ENCODE measurements at regions not wholly inside any gene's neighbourhood (a gene's known extent, or its start where the extent isn't known, plus 50 kb on each side); places are given as distances from the start of the nearest gene placed in this dataset.

DNA sequence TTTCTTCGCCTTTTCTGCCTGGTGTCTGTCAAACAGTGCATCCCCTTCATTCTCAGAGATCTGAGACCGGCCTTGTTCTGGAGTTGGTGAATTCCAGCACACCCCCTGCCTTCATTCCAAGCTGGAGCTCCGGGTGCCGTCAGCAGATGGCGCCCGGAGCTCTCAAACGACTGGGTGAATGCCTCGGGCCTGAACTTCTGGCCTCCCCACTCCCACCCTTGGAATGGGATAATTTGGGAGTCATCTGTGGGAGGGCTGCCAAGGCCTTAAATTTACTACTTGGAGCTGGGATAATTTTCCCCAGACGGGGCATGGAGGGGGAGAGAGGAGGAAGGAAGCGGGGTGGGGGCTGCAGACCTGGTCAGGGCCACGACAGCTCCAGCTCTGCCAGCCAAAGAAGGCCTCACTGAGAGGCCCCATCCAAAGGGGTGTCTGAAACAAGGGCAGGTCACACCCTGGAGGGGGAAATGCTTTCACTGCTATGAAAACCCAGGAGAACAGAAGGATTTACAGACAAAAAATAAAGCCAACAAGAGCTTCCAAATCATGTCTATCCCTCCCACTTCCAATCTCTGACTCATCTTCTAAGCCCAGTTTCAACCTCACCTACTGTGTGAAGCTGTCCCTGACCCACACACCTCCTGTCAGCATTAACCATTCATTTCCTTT is 187.9 kb downstream of the OPA1 start:
- peak; percentile 93 for DNase-seq

DNA sequence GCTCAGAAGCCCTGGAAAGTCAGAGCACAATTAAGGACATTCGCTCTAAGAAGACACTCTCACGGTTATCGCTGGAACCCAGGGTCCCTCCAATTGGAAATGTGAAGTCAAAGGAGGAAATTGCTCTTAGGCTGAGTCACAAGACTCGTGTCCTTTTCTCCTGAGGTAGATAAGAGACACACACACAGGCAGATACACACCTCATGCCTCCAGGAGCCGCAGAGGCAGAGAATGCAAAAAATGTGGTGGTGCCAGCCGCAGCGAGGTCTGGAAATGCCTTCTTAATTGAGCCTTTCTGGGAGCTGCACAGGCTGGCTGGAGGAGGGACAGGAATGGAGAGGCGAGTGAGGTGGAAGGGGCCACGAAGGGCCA is 189.3 kb downstream of the OPA1 start:
- DNase-seq, result no peak

- no peak for DNase-seq
Observed at GRCh38 chr3:193782747-193783146, 189.7 kb downstream of the OPA1 start.

- DNase-seq, result peak; percentile 37
Observed at GRCh38 chr3:193783166-193783896, 190.3 kb downstream of the OPA1 start.

- DNase-seq, result no peak
Observed at GRCh38 chr3:193784822-193785221, 191.8 kb downstream of the OPA1 start.

DNA sequence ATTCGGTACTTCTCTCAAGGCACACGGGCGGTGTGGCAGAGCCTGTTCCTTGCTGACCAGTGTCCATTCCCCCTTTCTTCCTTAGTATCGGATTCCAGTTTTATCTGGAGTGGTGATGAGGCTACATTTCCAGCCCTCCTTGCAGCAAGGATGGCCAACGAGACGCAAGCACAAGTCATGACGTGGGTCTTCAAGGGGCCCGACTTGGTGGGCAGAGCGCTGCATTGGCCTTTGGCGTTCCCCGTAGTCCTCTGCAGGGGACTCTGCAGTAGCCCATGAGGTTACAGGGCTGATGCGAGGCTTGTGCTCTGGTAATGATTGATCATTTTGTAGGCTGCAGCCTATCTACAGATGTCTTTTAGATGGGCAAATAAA is 194.5 kb downstream of the OPA1 start:
- no peak for DNase-seq

DNA sequence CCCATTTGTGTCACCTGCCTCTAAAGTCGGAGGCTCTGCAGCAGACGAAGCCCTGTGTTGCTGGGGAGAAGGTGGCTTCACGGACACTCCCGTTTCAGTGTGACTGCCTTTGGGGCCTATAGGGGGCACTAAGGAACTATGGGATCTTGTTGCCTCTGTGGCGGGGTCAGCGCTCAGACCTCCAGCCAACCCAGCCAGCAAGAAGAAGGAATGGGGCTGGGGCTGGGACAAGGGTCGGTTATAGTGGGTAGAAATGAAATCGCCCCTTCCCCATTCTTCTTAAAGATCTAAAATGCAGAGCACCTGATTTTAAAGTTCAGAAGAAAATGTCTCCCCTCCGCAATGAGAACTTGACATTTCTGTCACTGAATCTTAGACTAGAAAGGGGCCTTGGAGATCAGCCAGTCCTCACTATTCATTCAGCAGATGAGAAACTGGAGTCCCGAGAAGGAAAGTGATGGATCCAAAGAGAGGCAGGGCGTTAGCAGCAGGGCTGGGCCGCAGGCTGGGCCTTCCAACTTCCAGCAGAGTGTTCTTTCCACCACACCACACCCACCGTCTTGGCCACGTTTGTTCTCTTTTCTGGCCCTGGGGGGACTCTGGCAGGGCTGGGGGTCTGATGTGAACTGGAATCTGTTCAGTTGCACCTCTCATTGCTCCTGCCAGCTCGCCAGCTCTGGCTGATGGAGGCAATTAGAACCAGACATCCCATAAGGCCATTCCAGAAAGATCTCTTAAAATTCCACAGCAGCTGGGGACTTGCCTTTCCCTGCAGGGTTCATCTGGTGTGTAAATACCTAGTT is 195.4 kb downstream of the OPA1 start:
- peak; percentile 69 for DNase-seq

DNA sequence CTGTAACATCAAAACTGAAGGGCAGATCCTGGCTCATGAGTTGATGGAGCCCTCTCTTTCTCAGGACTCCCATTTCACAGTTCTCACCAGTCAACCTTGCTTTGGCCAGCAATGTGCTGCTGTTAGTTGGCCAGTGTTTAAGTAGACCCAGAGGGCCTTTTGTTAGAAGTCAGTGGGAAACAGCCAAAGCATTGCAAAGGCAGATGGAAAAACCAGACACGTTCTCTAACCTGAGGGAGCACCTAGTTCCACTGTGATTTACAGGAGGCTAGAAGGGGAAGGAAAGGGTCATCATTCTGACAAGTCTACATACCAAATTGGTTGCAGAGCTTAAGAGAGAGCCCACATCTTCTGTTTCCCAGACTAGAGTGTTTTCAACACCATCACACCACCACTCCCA is 196.4 kb downstream of the OPA1 start:
- DNase-seq, result no peak

DNA sequence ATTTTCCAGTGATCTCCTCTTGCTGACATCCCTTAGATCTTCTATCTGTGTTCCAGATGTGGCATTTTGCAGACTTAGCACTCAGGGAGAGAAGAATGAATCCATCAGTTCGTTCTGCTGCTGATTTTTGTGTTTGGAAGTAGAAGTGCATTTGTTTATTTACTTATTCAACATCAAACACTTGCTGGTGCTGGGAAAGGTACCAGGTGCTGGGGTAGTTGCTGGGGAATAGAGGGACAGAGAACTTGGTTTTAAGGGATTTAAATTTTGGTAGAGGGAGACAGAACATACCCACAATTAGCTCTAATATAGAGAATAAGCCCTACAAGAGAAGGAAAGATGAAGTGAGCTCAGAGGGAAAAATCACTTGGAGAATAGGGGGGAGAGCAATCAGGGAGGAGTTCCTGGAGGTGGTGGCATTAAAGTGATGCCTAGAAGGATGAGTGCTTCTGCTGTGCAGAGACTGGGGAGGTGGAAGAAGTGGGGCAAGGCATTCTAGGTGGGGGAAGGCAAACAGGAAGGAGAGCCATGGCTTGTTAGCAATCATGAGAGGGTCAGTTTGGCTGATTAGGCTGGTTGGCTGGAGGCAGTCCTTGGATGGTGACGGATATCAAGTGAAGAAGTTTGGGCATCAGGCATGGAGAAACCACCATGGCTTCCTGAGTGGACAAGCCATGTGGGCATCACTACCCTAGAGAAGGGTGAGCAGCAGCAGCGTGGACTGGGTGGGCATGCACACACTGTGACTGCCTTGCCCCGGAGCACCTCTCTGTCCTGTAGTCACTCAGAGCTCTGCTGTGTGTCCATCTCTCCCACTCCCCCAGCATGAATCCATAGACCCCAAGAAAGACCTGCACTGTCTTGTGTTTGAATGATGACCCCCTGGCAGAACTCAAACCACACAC is 197.3 kb downstream of the OPA1 start:
- no peak for DNase-seq

- no peak for DNase-seq
Observed at GRCh38 chr3:193791041-193792032, 198.3 kb downstream of the OPA1 start.

GRCh38 chr3:193793123-193793522 is 200.1 kb downstream of the OPA1 start:
- no peak for DNase-seq

DNA sequence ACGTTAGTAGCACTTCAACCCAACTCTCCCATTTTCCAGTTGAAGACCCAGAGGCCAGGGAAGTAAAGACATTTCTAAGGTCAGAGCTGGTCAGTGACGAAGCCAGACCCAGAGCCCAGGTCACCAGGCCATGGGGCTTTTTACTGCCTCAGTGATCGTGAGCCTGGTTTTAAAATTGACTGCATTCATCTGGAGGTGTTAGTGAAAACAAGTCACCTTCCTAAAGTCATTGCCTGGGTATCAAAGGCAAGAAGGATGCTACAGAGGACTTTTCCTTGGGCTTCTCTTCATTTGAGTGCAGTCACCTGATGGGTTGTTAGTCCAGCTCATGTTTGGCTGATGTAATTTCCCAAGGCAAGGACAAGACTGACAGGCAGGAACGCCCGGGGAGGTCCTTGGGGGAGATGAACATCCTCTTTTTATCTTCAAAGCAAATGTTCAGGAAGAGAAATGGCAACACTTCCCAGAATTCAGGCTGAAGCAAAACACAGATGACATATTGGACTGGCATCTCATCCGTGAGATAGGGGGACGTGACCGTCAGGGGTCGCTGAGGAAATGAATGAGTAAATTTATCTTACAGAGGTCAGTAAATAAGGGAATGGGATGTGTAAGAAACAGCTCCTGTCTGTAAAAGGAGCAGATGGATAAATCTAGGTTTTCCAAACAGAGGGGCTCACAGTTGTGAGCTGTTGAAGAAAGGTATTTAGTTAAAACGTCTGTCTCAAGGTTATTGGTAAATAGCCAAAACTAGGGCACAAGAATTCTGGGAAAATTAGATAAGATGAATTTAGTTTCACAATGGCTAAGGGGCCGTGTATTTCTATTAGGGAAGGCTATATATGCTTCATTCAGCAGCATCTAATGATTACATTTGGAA is 201.2 kb downstream of the OPA1 start:
- peak; percentile 51 for DNase-seq

GRCh38 chr3:193795062-193795690 is 202.2 kb downstream of the OPA1 start:
- DNase-seq, result peak; percentile 52

- no peak for DNase-seq
Observed at GRCh38 chr3:193796089-193796488, 203.1 kb downstream of the OPA1 start.

GRCh38 chr3:193797566-193797965 is 204.6 kb downstream of the OPA1 start:
- DNase-seq, result no peak

GRCh38 chr3:193798051-193798450 is 205.0 kb downstream of the OPA1 start:
- DNase-seq, result no peak

GRCh38 chr3:193800138-193801043 is 207.4 kb downstream of the OPA1 start:
- DNase-seq, result no peak

GRCh38 chr3:193801097-193801496 is 208.1 kb downstream of the OPA1 start:
- DNase-seq, result no peak

- no peak for DNase-seq
Observed at GRCh38 chr3:193803288-193803687, 210.3 kb downstream of the OPA1 start.

Data from fibroblast of skin of scalp (primary cell).